ENCODE measurements at regions not wholly inside any gene's neighbourhood (a gene's known extent, or its start where the extent isn't known, plus 50 kb on each side); places are given as distances from the start of the nearest gene placed in this dataset.

DNA sequence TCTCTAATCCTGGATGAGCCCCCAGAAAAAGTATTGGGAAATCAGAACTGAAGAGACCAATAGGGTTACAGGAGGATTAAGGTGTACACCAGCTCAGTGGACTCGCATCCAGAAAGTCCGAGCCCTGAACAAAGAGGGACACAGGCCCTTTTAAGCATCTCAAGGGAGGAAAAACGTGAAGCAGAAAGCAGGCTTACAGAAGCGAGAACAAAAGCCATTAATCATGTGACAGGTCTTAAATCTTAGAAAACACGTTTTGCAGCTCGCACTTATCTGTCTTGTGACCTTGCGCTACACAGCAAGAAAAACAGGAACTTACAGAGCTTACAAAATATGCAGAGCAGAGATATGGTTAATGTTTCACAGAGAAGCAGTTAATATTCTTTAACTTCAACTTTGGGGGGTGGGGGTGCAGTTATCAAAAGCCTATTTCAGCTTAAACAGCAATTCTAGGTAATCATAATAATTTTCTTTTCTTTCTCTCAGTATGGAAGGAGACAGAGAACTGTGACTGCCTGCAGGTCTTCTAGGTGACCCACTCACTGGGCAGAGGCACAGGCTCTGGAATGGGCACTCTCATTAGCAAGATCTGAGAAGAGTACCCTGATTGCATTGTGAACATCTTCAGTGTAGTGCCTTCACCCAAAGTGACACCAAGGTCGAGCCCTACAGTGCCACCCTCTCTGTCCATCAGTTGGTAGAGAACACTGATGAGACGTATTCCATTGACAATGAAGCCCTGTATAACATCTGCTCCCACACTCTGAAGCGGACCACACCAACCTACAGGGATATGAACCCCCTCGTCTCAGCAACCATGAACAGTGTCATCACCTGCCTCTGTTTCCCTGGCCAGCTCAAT lies 65.0 kb upstream of the MOCS1 start:
- Histone ChIP-seq H4K5ac (ENCODE audit: low read depth, low read length) (no peak overlapping the region), H3K56ac (ENCODE audit: extremely low read depth, insufficient read depth, low read length) (no peak overlapping the region), H3K27ac (ENCODE audit: insufficient read depth, low read length) (no peak overlapping the region), H3K9me3 (ENCODE audit: control insufficient read depth, insufficient read depth, low read length) (peaks cover 4% of the 10 kb centered on the region; the same call in 1 of the 2 replicates), H3K4me1 (ENCODE audit: control insufficient read depth, insufficient read depth, low read length) (no peaks in the 10 kb centered on the region), H3K18ac (ENCODE audit: low read depth, low read length) (no peak overlapping the region), H3K4ac (ENCODE audit: low read depth, low read length) (no peak overlapping the region), H3K4me3 (ENCODE audit: insufficient read depth, low read depth, low read length) (no peak overlapping the region), H2BK120ac (ENCODE audit: low read depth, low read length) (no peak overlapping the region), H2BK5ac (ENCODE audit: low read depth, low read length, poor library complexity, severe bottlenecking) (no peak overlapping the region), H2BK15ac (ENCODE audit: low read depth, low read length) (no peak overlapping the region), H3K79me1 (ENCODE audit: low read depth in 1 of 2, low read length in 2 of 2) (no peaks in the 10 kb centered on the region), H3K9ac (ENCODE audit: low read depth, low read length) (no peak overlapping the region), H2AK9ac (replicated peaks; ENCODE audit: low read depth, low read length, poor library complexity) (no peak overlapping the region), H3K27me3 (ENCODE audit: control insufficient read depth, insufficient read depth, low read length) (no peaks in the 10 kb centered on the region), H3K4me2 (ENCODE audit: low read depth, low read length) (no peak overlapping the region), H4K91ac (ENCODE audit: insufficient read depth, low read depth, low read length) (no peak overlapping the region), H4K8ac (ENCODE audit: low read depth in 2 of 2, low read length in 2 of 2) (no peak overlapping the region), H3K9me1 (ENCODE audit: insufficient read depth, low read length) (no peaks in the 10 kb centered on the region), H3K36me3 (ENCODE audit: control insufficient read depth, insufficient read depth, low read length) (no peaks in the 10 kb centered on the region), H2AK5ac (ENCODE audit: low read depth, low read length) (no peak overlapping the region), H2BK20ac (ENCODE audit: low read depth, low read length) (no peak overlapping the region), H4K20me1 (ENCODE audit: insufficient read depth, low read length) (no peaks in the 10 kb centered on the region), H2AFZ (replicated peaks; ENCODE audit: low read length, poor library complexity) (no peak overlapping the region), H3K23ac (ENCODE audit: low read depth, low read length) (no peak overlapping the region), H3K14ac (replicated peaks; ENCODE audit: low read depth, low read length) (no peak overlapping the region)
- intact Hi-C loops (cut with micrococcal nuclease): no loop called here
- no TSS peak for BruUV-seq (replicated peaks)
- in situ Hi-C loops (cut with MboI; ENCODE audit: low sequenced_read_pairs): loop anchor here (25.0 kb wide), 1 partner anchor 1038 kb away; the partner anchor contains the start of genes TSPO2 and UNC5CL
- TF ChIP-seq SMC3 (IDR thresholded peaks at IDR 0.05; ENCODE audit: low read depth, low read length) (no peak), BHLHE40 (IDR thresholded peaks at IDR 0.05; ENCODE audit: low read depth, low read length) (no peak), CHD1 (IDR thresholded peaks at IDR 0.05; ENCODE audit: low read depth, low read length) (no peak), MAZ (IDR thresholded peaks at IDR 0.05; ENCODE audit: borderline replicate concordance, low read depth, low read length) (no peak), RFX5 (IDR thresholded peaks at IDR 0.05; ENCODE audit: low read depth, low read length) (no peak), MAFK (IDR thresholded peaks at IDR 0.05; ENCODE audit: low read depth, low read length) (no peak), POLR2A (IDR thresholded peaks at IDR 0.05; ENCODE audit: low read depth, low read length) (no peak), NFE2L2 (IDR thresholded peaks at IDR 0.05; ENCODE audit: low read depth, low read length) (no peak), FOS (IDR thresholded peaks at IDR 0.05; ENCODE audit: low read depth, low read length) (no peak), MXI1 (IDR thresholded peaks at IDR 0.05; ENCODE audit: borderline replicate concordance, low read depth, low read length) (no peak), RCOR1 (IDR thresholded peaks at IDR 0.05; ENCODE audit: insufficient replicate concordance, low read length) (no peak), CTCF (conservative IDR thresholded peaks at IDR 0.05; ENCODE audit: low read depth, low read length) (no peak)
- TF ChIP-seq, protein P1, sequence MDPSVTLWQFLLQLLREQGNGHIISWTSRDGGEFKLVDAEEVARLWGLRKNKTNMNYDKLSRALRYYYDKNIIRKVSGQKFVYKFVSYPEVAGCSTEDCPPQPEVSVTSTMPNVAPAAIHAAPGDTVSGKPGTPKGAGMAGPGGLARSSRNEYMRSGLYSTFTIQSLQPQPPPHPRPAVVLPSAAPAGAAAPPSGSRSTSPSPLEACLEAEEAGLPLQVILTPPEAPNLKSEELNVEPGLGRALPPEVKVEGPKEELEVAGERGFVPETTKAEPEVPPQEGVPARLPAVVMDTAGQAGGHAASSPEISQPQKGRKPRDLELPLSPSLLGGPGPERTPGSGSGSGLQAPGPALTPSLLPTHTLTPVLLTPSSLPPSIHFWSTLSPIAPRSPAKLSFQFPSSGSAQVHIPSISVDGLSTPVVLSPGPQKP (IDR thresholded peaks at IDR 0.05; ENCODE audit: borderline replicate concordance, low read depth, low read length): no peak
- no peak for ATAC-seq (ENCODE audit: low read depth)
- POLR2A ChIA-PET (ENCODE audit: unreplicated experiment): no interaction called here
- no peak for DNase-seq
- dilution Hi-C loops (cut with HindIII; ENCODE audit: low sequenced_read_pairs, unreplicated experiment): no loop called here
- CTCF ChIA-PET: interaction anchor here (0.6 kb wide), 1 partner anchor 239 kb away, joined by 4 read pairs; no protein-coding TSS in a partner anchor
- WGBS, 2 experiments (ENCODE audit: extremely low coverage in 2 of 2, insufficient read length in 1 of 2): 48% methylated on average over 7 of the region's 11 CpGs; no CpG with 5 or more reads in 1 of the 2 experiments

Data from IMR-90 (cell line).